ENCODE measurements at regions not wholly inside any gene's neighbourhood (a gene's known extent, or its start where the extent isn't known, plus 50 kb on each side); places are given as distances from the start of the nearest gene placed in this dataset.

DNA sequence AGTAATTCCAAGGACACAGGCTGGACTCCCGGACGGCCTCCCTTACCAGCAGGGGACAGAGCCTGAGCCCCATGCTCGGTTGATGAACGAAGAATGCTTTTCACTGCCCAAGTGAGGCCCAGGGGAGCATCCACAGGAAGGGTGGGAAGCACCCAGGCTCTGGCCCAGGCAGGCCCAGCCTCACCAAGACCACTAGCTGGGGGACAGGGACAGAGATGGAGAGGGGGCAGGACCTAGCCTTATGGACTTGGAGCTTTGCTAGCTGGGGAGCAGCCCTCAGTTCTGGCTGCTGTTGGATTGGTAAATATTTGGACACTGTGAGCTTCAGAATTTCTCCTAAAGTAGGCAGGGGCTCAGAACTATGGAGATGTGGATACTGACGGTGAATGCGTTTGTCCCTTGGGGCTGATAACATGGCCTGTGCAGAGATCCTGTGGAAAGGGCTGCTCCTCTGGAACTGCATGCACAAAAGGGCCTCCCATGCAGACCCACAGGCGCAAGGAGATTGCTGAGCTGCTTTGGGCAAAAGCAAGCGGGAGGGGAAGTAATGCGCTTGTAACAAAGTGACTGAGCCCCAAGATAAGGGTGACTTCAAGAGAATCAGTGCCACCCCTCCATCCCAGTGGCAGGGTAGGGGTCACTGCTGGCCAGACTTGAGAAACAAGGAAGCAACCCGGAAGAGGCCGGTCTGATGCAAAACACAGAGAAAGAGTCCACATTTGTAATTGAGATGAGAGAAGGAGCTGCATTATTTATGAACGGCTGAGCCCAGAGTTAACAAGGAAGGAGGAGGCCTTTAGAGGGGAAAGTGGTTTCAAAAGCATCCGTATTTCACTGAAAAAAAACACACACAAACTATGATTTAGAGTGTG, 70.1 kb upstream of the MEF2A start:
- Histone ChIP-seq H3K4me1 (ENCODE audit: low read length) (peaks cover 4% of the 10 kb centered on the region; the same call in 1 of the 2 replicates), H3K36me3 (replicated peaks; ENCODE audit: low read depth, low read length) (no peaks in the 10 kb centered on the region), H3K27ac (ENCODE audit: low read length) (no peak overlapping the region), H2AFZ (ENCODE audit: low read depth, low read length) (no peak overlapping the region), H3K27me3 (ENCODE audit: low read depth, low read length) (peaks cover 4% of the 10 kb centered on the region), H3K9ac (ENCODE audit: low read length) (no peak overlapping the region), H3K79me2 (ENCODE audit: low read length) (no peaks in the 10 kb centered on the region), H3K4me2 (ENCODE audit: low read length) (no peak overlapping the region), H4K20me1 (ENCODE audit: insufficient read depth, low read length) (no peaks in the 10 kb centered on the region), H3K4me3 (ENCODE audit: low read length) (no peak overlapping the region), H3K9me3 (ENCODE audit: insufficient read depth, low read length) (no peaks in the 10 kb centered on the region)
- TF ChIP-seq EZH2phosphoT487 (IDR thresholded peaks at IDR 0.05; ENCODE audit: low read depth), result no peak
- TF ChIP-seq, protein P1, sequence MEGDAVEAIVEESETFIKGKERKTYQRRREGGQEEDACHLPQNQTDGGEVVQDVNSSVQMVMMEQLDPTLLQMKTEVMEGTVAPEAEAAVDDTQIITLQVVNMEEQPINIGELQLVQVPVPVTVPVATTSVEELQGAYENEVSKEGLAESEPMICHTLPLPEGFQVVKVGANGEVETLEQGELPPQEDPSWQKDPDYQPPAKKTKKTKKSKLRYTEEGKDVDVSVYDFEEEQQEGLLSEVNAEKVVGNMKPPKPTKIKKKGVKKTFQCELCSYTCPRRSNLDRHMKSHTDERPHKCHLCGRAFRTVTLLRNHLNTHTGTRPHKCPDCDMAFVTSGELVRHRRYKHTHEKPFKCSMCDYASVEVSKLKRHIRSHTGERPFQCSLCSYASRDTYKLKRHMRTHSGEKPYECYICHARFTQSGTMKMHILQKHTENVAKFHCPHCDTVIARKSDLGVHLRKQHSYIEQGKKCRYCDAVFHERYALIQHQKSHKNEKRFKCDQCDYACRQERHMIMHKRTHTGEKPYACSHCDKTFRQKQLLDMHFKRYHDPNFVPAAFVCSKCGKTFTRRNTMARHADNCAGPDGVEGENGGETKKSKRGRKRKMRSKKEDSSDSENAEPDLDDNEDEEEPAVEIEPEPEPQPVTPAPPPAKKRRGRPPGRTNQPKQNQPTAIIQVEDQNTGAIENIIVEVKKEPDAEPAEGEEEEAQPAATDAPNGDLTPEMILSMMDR (IDR thresholded peaks at IDR 0.05; ENCODE audit: low read depth, low read length), result no peak

DNA sequence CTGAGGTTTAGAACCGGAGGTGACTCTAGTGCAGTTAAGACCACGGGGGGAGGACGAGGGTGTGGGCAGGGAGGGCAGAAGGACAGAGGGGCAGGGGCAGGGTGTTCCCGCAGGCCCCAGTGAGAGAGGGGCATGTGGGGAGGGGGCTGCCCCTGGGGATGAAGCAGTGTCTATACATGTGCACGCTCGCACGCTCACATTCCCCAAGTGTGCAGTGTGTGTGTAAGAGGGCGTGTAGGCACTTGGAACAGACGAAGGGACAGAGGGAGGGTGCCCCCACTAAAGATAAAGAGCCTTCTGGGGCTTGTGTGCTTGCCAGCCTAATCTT, 69.5 kb upstream of the MEF2A start:
- Histone ChIP-seq H3K9me3 (ENCODE audit: insufficient read depth, low read length) (no peaks in the 10 kb centered on the region), H3K4me2 (ENCODE audit: low read length) (no peak overlapping the region)

DNA sequence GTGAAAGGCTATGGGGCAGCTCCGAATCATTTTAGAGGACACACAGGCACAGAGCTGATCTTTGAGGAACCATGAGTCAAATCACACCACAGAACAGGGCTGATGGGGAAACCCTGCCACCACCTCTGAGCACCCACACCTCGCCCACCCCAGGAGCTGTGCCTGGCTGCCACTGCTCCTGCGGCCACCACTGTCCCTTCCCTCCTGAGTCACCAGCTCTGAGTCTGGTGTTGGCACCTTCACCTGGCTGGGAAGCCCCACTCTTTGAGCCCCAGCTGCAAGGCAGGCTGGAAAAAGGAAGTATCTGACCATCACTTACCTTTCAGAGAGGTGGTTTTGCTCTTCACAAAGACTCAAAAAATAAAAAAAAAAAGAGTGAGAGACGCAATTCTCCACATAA, 63.6 kb upstream of the MEF2A start:
- Histone ChIP-seq H3K4me2 (ENCODE audit: low read length) (peak overlapping the region; percentile 97), H3K27ac (ENCODE audit: low read length) (peak overlapping the region; percentile 88), H3K9me3 (ENCODE audit: insufficient read depth, low read length) (no peaks in the 10 kb centered on the region), H3K79me2 (ENCODE audit: low read length) (no peaks in the 10 kb centered on the region), H3K36me3 (replicated peaks; ENCODE audit: low read depth, low read length) (no peaks in the 10 kb centered on the region), H3K4me3 (ENCODE audit: low read length) (peak overlapping the region; percentile 69), H3K4me1 (ENCODE audit: low read length) (peaks cover 62% of the 10 kb centered on the region), H3K27me3 (ENCODE audit: low read depth, low read length) (peaks cover 13% of the 10 kb centered on the region; the same call in 1 of the 2 replicates), H2AFZ (ENCODE audit: low read depth, low read length) (no peak overlapping the region), H3K9ac (ENCODE audit: low read length) (peak overlapping the region; percentile 67), H4K20me1 (ENCODE audit: insufficient read depth, low read length) (no peaks in the 10 kb centered on the region)
- TF ChIP-seq EZH2phosphoT487 (IDR thresholded peaks at IDR 0.05; ENCODE audit: low read depth), result no peak
- TF ChIP-seq, protein P1 (IDR thresholded peaks at IDR 0.05; ENCODE audit: low read depth, low read length), result no peak

More for the DNA sequence above, 69.5 kb upstream of the MEF2A start:
- no peak overlapping the region for H3K9ac ChIP-seq (ENCODE audit: low read length)
- H4K20me1 ChIP-seq (ENCODE audit: insufficient read depth, low read length), result no peaks in the 10 kb centered on the region
- H2AFZ ChIP-seq (ENCODE audit: low read depth, low read length), result no peak overlapping the region
- no peak overlapping the region for H3K4me3 ChIP-seq (ENCODE audit: low read length)
- H3K27me3 ChIP-seq (ENCODE audit: low read depth, low read length), result peaks cover 4% of the 10 kb centered on the region; the same call in 1 of the 2 replicates
- H3K4me1 ChIP-seq (ENCODE audit: low read length), result peaks cover 10% of the 10 kb centered on the region
- H3K36me3 ChIP-seq (replicated peaks; ENCODE audit: low read depth, low read length), result no peaks in the 10 kb centered on the region
- no peaks in the 10 kb centered on the region for H3K79me2 ChIP-seq (ENCODE audit: low read length)
- TF ChIP-seq, protein P1 (IDR thresholded peaks at IDR 0.05; ENCODE audit: low read depth, low read length), result no peak
- TF ChIP-seq EZH2phosphoT487 (IDR thresholded peaks at IDR 0.05; ENCODE audit: low read depth), result no peak
- no peak overlapping the region for H3K27ac ChIP-seq (ENCODE audit: low read length)

DNA sequence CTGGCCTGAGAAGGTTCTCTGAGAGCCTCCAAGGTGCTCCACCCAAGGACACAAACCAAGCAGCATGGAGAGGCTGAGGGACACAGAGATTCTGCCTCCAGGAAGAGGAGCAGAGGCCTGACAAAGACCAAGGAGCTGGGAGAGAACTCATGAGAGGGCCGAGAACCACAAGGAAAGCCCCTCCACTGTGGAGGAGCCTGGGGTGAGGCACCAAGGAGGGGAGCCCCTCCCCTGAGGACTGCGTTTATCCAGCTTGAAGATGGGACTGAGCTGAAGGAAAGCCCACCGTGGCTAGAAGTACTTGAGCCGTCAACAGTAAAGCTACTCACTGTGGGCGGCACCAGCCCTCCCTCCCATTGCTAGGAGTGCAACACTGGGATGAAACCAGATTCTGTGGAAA, 63.1 kb upstream of the MEF2A start:
- peak overlapping the region; percentile 97 for H3K4me2 ChIP-seq (ENCODE audit: low read length)

More for the DNA sequence above, 63.1 kb upstream of the MEF2A start:
- Histone ChIP-seq H3K27ac (ENCODE audit: low read length) (peak overlapping the region; percentile 88), H4K20me1 (ENCODE audit: insufficient read depth, low read length) (no peaks in the 10 kb centered on the region), H3K79me2 (ENCODE audit: low read length) (no peaks in the 10 kb centered on the region), H3K9me3 (ENCODE audit: insufficient read depth, low read length) (no peaks in the 10 kb centered on the region), H2AFZ (ENCODE audit: low read depth, low read length) (no peak overlapping the region; the same call in 1 of the 2 replicates), H3K36me3 (replicated peaks; ENCODE audit: low read depth, low read length) (no peaks in the 10 kb centered on the region), H3K4me3 (ENCODE audit: low read length) (peak overlapping the region; percentile 69), H3K9ac (ENCODE audit: low read length) (peak overlapping the region; percentile 67), H3K27me3 (ENCODE audit: low read depth, low read length) (peaks cover 18% of the 10 kb centered on the region), H3K4me1 (ENCODE audit: low read length) (peaks cover 66% of the 10 kb centered on the region)
- TF ChIP-seq, protein P1 (IDR thresholded peaks at IDR 0.05; ENCODE audit: low read depth, low read length), result no peak
- no peak for TF ChIP-seq EZH2phosphoT487 (IDR thresholded peaks at IDR 0.05; ENCODE audit: low read depth)
